ENCODE measurements at regions not wholly inside any gene's neighbourhood (a gene's known extent, or its start where the extent isn't known, plus 50 kb on each side); places are given as distances from the start of the nearest gene placed in this dataset.
"Not testable (repeated sequence)": the region's sequence is repeated elsewhere in the genome, so short reads cannot be mapped to it uniquely, and the experiment has no call there.

GRCh38 chr7:110446658-110447057, 644.3 kb upstream of the LRRN3 start:
- DNase-seq (ENCODE audit: low read depth) = no peak
- H3K4me3 ChIP-seq (ENCODE audit: low read length) = no peak overlapping the region
- no peak for TF ChIP-seq CTCF (conservative IDR thresholded peaks at IDR 0.05; ENCODE audit: low read depth, low read length)

GRCh38 chr7:110448918-110449317, 642.0 kb upstream of the LRRN3 start:
- no peak overlapping the region for H3K4me3 ChIP-seq (ENCODE audit: low read length)
- no peak for TF ChIP-seq CTCF (conservative IDR thresholded peaks at IDR 0.05; ENCODE audit: low read depth, low read length)
- no peak for DNase-seq (ENCODE audit: low read depth)

- no peak overlapping the region for H3K4me3 ChIP-seq (ENCODE audit: low read length)
- no peak for DNase-seq (ENCODE audit: low read depth)
- no peak for TF ChIP-seq CTCF (conservative IDR thresholded peaks at IDR 0.05; ENCODE audit: low read depth, low read length)
Observed at GRCh38 chr7:110454713-110455112, 636.2 kb upstream of the LRRN3 start.

GRCh38 chr7:110461621-110462020, 629.3 kb upstream of the LRRN3 start:
- no peak for TF ChIP-seq CTCF (conservative IDR thresholded peaks at IDR 0.05; ENCODE audit: low read depth, low read length)
- H3K4me3 ChIP-seq (ENCODE audit: low read length) = no peak overlapping the region
- no peak for DNase-seq (ENCODE audit: low read depth)

- no peak for TF ChIP-seq CTCF (conservative IDR thresholded peaks at IDR 0.05; ENCODE audit: low read depth, low read length)
Observed at GRCh38 chr7:110470420-110470819, 620.5 kb upstream of the LRRN3 start.

GRCh38 chr7:110472419-110472818, 618.5 kb upstream of the LRRN3 start:
- DNase-seq (ENCODE audit: low read depth); H3K4me3 ChIP-seq (ENCODE audit: low read length): not testable (repeated sequence)

More at GRCh38 chr7:110470420-110470819, 620.5 kb upstream of the LRRN3 start:
- no peak for DNase-seq (ENCODE audit: low read depth)
- H3K4me3 ChIP-seq (ENCODE audit: low read length) = no peak overlapping the region

GRCh38 chr7:110480964-110481363, 610.0 kb upstream of the LRRN3 start:
- no peak for DNase-seq (ENCODE audit: low read depth)
- no peak overlapping the region for H3K4me3 ChIP-seq (ENCODE audit: low read length)
- TF ChIP-seq CTCF (conservative IDR thresholded peaks at IDR 0.05; ENCODE audit: low read depth, low read length) = no peak

GRCh38 chr7:110483553-110483952, 607.4 kb upstream of the LRRN3 start:
- DNase-seq (ENCODE audit: low read depth) = no peak
- TF ChIP-seq CTCF (conservative IDR thresholded peaks at IDR 0.05; ENCODE audit: low read depth, low read length) = no peak
- no peak overlapping the region for H3K4me3 ChIP-seq (ENCODE audit: low read length)
